Endodermal cell (in vitro differentiated cells): ENCODE measurements at regions not wholly inside any gene's neighbourhood (a gene's known extent, or its start where the extent isn't known, plus 50 kb on each side); places are given as distances from the start of the nearest gene placed in this dataset.

Experiments used
- DNase-seq: peaks from one replicate; pipeline ENCODE4 v3.0.0-alpha.2; 2017
- H3K27ac ChIP-seq: 2 replicates; pipeline ENCODE4 v1.5.1; 2013; ENCODE audit warnings: mild to moderate bottlenecking, low read depth, low read length, moderate library complexity
- H3K27me3 ChIP-seq: 2 replicates; pipeline ENCODE4 v1.6.1; 2013; ENCODE audit warnings: mild to moderate bottlenecking, low read length, moderate library complexity; ENCODE audit not compliant: insufficient read depth, control insufficient read depth, poor library complexity, severe bottlenecking
- H3K36me3 ChIP-seq: 2 replicates; pipeline ENCODE4 v1.7.0; 2013; ENCODE audit warnings: mild to moderate bottlenecking, low read length, moderate library complexity; ENCODE audit not compliant: control insufficient read depth, insufficient read depth
- H3K4me1 ChIP-seq: one replicate; pipeline ENCODE4 v1.7.0; 2013; ENCODE audit warnings: low read length; ENCODE audit not compliant: control insufficient read depth, insufficient read depth
- H3K4me3 ChIP-seq: 2 replicates; pipeline ENCODE4 v1.5.1; 2013; ENCODE audit warnings: mild to moderate bottlenecking, low read length, moderate library complexity
- H3K9ac ChIP-seq: 2 replicates; pipeline ENCODE4 v1.6.1; 2013; ENCODE audit warnings: mild to moderate bottlenecking, low read length, moderate library complexity; ENCODE audit not compliant: poor library complexity, severe bottlenecking; ENCODE audit errors: extremely low read depth
- H3K9me3 ChIP-seq: 2 replicates; pipeline ENCODE4 v1.6.1; 2013; ENCODE audit warnings: mild to moderate bottlenecking, low read length, moderate library complexity; ENCODE audit not compliant: control insufficient read depth
- H3K27ac Mint-ChIP-seq: 2 replicates; pipeline ENCODE4 v1.8.0; 2020; ENCODE audit warnings: mixed read lengths
- H3K27me3 Mint-ChIP-seq: 2 replicates; pipeline ENCODE4 v1.8.0; 2021; ENCODE audit warnings: mild to moderate bottlenecking, mixed read lengths; ENCODE audit not compliant: insufficient read depth
- H3K36me3 Mint-ChIP-seq: 2 replicates; pipeline ENCODE4 v1.8.0; 2020; ENCODE audit warnings: low read depth, mixed read lengths
- H3K4me1 Mint-ChIP-seq: 2 replicates; pipeline ENCODE4 v1.8.0; 2020; ENCODE audit warnings: mixed read lengths
- H3K4me3 Mint-ChIP-seq: 2 replicates; pipeline ENCODE4 v1.8.0; 2020; ENCODE audit warnings: mild to moderate bottlenecking, moderate library complexity, mixed read lengths
- H3K9me3 Mint-ChIP-seq: 2 replicates; pipeline ENCODE4 v1.8.0; 2020; ENCODE audit warnings: mild to moderate bottlenecking, mixed read lengths
- WGBS, 2 experiments: methylation state at CpG; one replicate each; pipeline versions ENCODE4 v1.1.5 to v1.1.7; 2013; ENCODE audit warnings: missing lambda C conversion rate in 2 of 2, mixed read lengths in 1 of 2; ENCODE audit not compliant: insufficient coverage in 1 of 2, insufficient read length in 1 of 2; 5-methylcytosine and 5-hydroxymethylcytosine counted together
- TF ChIP-seq, protein P1 (sequence below): fragments of 200-600 bp; sonication (generic); conservative IDR thresholded peaks from 2 replicates; pipeline ENCODE4 v1.5.0; 2021; ENCODE audit warnings: antibody characterized with exemption, mild to moderate bottlenecking

- H3K9me3 ChIP-seq, result no peaks in the 10 kb centered on the region
- Mint-ChIP-seq H3K9me3 (no peaks in the 10 kb centered on the region), H3K4me3 (no peak overlapping the region), H3K36me3 (no peaks in the 10 kb centered on the region), H3K27ac (no peak overlapping the region), H3K4me1 (no peaks in the 10 kb centered on the region), H3K27me3 (no peaks in the 10 kb centered on the region)
- WGBS, 2 experiments, result 97% methylated on average over 2 of the region's 2 CpGs; no CpG with 5 or more reads in 1 of the 2 experiments
- no peaks in the 10 kb centered on the region for H3K4me1 ChIP-seq
- H3K27ac ChIP-seq, result no peak overlapping the region
- no peaks in the 10 kb centered on the region for H3K27me3 ChIP-seq
- TF ChIP-seq, protein P1, sequence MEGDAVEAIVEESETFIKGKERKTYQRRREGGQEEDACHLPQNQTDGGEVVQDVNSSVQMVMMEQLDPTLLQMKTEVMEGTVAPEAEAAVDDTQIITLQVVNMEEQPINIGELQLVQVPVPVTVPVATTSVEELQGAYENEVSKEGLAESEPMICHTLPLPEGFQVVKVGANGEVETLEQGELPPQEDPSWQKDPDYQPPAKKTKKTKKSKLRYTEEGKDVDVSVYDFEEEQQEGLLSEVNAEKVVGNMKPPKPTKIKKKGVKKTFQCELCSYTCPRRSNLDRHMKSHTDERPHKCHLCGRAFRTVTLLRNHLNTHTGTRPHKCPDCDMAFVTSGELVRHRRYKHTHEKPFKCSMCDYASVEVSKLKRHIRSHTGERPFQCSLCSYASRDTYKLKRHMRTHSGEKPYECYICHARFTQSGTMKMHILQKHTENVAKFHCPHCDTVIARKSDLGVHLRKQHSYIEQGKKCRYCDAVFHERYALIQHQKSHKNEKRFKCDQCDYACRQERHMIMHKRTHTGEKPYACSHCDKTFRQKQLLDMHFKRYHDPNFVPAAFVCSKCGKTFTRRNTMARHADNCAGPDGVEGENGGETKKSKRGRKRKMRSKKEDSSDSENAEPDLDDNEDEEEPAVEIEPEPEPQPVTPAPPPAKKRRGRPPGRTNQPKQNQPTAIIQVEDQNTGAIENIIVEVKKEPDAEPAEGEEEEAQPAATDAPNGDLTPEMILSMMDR, result no peak
- no peaks in the 10 kb centered on the region for H3K36me3 ChIP-seq
- no peak overlapping the region for H3K4me3 ChIP-seq
- DNase-seq, result no peak
- H3K9ac ChIP-seq, result no peak overlapping the region
Measured at GRCh38 chr12:89760783-89761182, 52.1 kb upstream of the ATP2B1 start.
